ENCODE measurements at regions not wholly inside any gene's neighbourhood (a gene's known extent, or its start where the extent isn't known, plus 50 kb on each side); places are given as distances from the start of the nearest gene placed in this dataset.

DNA sequence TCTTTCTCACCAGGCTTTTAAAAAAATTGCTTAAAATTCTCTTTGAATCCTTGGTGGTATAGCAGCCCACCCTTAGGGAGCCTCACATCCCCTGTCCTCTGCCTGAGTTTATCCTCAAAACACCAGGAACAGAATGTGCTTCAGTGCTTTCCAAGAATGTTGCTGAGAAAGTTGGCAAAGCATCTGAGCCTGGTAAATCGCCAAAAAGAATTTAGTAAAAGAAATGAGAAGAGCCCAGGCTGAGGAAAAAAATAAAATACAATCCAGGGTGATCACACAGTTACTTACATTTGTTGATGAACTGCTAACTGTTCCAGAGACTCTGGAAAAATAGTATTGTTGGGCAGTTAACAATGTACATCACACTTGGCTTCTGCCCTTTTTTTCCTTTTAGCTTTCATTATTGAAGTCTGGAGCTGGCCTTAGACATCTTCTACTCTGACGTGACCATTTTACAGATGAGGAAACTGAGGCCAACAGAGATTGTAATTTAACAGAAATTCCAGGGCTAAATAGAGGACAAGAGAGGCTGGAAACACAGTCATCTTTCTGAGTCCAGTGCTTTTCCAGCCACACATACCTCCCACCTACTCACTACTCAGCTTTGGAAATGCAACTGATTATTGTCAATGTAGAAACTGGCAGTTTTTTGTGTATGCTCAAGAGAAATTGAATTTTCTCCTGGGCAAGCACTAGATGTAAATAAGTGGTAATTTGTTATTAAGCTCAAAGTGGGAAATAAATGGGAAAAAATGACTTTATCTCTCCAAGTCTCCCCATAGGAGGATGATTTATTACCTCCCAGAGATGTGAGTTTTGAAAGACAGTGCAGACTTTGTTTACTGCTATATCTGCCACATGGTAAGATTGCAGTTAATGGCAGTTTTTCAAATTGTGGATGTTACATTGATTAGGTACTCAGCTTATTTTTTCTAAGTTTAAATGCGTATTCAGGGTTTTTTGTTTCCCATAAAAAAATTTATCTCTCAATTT is 86.7 kb upstream of the ALDH1A1 start:
- no peak for TF ChIP-seq EZH2 (IDR thresholded peaks at IDR 0.05)
- TF ChIP-seq FOXP2 (optimal IDR thresholded peaks at IDR 0.05; ENCODE audit: control extremely low read depth, extremely low read length, insufficient read depth), result no peak
